IMR-90 (cell line): ENCODE measurements at regions not wholly inside any gene's neighbourhood (a gene's known extent, or its start where the extent isn't known, plus 50 kb on each side); places are given as distances from the start of the nearest gene placed in this dataset.

Experiments used
- BHLHE40 ChIP-seq: fragments of 150-350 bp; IDR thresholded peaks from 2 replicates; pipeline ENCODE4 v1.6.1; 2016; ENCODE audit warnings: mild to moderate bottlenecking, low read depth, low read length
- CEBPB ChIP-seq: IDR thresholded peaks from 2 replicates; pipeline ENCODE4 v1.6.1; 2012; ENCODE audit warnings: low read depth, low read length, improper control_type of control experiment
- CTCF ChIP-seq: conservative IDR thresholded peaks from 2 replicates; pipeline ENCODE4 v1.5.1; 2012; ENCODE audit warnings: mild to moderate bottlenecking, low read depth, low read length, improper control_type of control experiment
- FOS ChIP-seq: fragments of 150-350 bp; IDR thresholded peaks from 2 replicates; pipeline ENCODE4 v1.6.1; 2016; ENCODE audit warnings: low read depth, low read length
- POLR2A ChIP-seq: IDR thresholded peaks from 2 replicates; pipeline ENCODE4 v1.6.1; 2012; ENCODE audit warnings: mild to moderate bottlenecking, low read depth, low read length
- RAD21 ChIP-seq: IDR thresholded peaks from 2 replicates; pipeline ENCODE4 v1.6.1; 2012; ENCODE audit warnings: low read length, improper control_type of control experiment
- RCOR1 ChIP-seq: IDR thresholded peaks from 2 replicates; pipeline ENCODE4 v1.6.1; 2012; ENCODE audit warnings: mild to moderate bottlenecking, low read length, improper control_type of control experiment; ENCODE audit not compliant: insufficient replicate concordance
- RFX5 ChIP-seq: IDR thresholded peaks from 2 replicates; pipeline ENCODE4 v1.8.0; 2012; ENCODE audit warnings: low read depth, mild to moderate bottlenecking, low read length, moderate library complexity
- SMC3 ChIP-seq: fragments of 150-350 bp; IDR thresholded peaks from 2 replicates; pipeline ENCODE4 v1.6.1; 2016; ENCODE audit warnings: low read depth, mild to moderate bottlenecking, antibody characterized with exemption, low read length, moderate library complexity
- TF ChIP-seq, protein P1 (sequence below): fragments of 150-350 bp; IDR thresholded peaks from 2 replicates; pipeline ENCODE4 v1.6.1; 2017; ENCODE audit warnings: mild to moderate bottlenecking, antibody characterized with exemption, low read length, low read depth

- TF ChIP-seq CTCF (no peak), RFX5 (no peak), RCOR1 (no peak), POLR2A (no peak), CEBPB (no peak), BHLHE40 (no peak), SMC3 (no peak), FOS (no peak), RAD21 (no peak)
- TF ChIP-seq, protein P1, sequence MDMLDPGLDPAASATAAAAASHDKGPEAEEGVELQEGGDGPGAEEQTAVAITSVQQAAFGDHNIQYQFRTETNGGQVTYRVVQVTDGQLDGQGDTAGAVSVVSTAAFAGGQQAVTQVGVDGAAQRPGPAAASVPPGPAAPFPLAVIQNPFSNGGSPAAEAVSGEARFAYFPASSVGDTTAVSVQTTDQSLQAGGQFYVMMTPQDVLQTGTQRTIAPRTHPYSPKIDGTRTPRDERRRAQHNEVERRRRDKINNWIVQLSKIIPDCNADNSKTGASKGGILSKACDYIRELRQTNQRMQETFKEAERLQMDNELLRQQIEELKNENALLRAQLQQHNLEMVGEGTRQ = no peak
These were observed 127.7 kb upstream of the SPATA16 start for GRCh38 chr3:173268781-173269180.
